Lung microvascular endothelial cell (primary cell): ENCODE measurements at regions not wholly inside any gene's neighbourhood (a gene's known extent, or its start where the extent isn't known, plus 50 kb on each side); places are given as distances from the start of the nearest gene placed in this dataset.

Experiments used
- DNase-seq, 2 donors: peaks; one replicate each; pipeline versions ENCODE4 v3.0.0 to v3.0.0-alpha.2; 2010; ENCODE audit warnings: low read depth in 2 of 2

DNA sequence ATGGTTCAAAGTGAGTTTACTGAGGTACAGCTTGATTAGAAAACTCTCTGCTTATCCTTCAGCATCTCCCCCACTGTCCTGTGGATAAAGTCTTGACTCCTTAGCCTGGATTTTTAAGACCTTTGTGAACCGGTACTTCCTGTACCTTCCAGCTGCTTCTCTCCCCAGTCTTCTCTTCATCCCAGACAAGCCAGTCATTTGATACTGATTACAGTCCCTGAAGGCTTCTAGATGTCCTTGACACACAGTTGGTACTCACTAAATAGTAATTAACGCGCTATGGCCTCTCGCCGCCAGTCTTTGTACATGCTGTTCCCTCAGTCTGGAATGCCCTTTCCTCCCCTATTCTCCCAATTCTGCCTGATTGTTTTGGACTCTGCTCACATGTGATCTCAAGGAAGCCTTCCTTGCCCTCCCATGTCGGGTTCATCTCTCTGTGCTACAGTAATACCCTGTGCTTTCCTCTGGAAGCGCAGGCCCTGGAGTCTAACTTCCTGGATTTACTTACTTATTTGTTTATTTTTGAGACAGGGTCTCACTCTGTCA, 50.6 kb upstream of the PTGR2 start:
- no peak for DNase-seq

DNA sequence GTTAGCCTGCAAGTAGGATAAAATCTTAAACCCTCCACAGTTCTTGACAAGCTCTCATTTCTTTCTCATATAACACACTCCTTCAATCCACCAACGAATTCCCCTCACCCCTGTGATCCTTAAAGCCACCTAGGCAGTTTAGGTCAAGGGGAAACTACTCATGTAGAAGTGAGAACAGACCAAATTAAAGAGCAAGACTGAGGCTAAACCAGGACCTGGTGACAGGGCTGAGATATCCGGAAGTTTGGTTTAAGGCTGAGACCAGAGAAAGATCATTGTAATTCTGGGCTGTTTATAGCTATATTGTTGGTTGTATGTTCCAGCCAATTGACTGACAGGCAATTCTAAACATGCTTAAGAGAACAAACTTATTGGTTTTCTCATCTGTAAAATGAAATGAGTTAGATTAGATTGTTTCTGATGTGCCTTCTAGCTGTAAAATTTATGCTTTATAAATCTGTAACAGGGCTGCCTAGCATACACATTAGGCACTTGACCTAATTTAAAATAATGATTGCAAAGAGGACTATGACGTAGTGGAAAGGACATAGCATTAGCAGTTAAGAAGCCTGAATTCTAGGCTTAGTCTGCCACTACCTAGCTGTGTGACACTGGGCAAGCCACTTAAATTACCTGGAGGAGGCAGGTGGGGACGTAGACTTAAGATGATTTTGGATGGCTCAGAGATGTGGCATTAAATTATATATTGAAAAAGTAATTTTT, 53.9 kb upstream of the PTGR2 start:
- DNase-seq = no peak

DNA sequence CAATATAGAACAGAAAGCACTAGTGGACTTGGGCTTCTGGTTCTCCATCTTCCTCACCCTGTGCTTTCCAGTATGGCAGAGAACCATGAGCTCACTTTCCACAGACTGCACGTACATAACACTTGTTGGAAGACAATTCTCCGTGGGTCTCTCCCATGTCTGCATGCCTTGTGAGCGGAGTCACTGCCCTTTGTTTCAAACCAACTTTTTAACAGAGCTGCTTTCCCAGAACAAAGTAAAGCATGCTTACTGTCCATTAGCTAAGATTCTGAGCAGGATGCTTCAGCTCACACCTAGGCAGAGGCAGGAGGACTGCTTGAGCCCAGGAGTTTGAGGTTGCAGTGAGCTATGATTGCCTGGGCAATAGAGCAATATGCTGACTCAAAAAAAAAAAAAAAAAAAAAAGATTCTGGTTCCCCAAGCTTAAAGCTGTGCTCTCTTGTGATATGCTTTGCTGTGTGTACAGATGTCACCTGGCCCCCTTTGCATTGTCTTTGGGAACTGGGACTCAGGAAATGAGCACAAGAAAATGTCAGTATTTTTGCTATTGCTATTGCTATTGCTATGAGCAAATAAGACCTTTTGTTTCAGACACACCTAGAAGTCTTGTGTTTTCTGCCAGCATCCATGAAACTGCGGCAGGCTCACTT, 54.6 kb upstream of the PTGR2 start:
- DNase-seq = no peak

DNA sequence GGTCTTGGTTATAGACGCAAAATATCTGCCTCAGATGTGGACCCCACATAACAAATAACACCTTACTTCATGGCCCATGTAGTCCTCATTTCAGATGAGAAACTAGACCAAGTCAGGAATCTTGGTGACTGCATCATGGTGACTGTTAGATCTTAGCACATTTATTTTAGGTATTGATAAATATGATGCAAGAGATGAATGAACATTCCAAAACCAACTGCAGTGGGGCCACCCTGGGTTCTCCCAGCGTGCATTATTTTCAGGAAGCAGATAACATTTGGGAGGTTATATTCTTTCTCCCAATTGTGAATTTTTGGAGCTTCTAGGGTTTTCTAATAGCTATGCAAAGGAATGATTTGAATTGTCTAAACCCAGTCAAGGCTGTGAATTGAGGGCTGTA, 55.2 kb upstream of the PTGR2 start:
- no peak for DNase-seq

DNA sequence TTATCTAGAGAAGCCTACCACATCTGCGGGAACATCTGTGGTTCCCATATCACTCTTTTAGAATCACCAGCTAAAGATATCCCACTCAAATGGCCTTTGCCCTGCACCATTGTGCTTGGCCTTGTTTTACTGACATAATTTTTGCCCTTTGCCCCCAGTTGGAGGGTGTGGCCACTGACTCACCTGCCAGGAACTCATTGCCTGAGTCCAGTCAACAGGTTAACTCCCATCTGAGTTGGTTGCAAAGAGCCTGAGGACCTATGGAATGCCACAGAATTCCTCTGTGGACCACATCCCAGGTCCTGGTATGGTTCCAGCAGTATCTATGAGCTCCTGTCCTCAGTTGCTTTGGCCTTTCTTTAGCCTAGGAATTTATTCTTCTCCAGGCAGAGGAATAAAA, 55.7 kb upstream of the PTGR2 start:
- no peak for DNase-seq

DNA sequence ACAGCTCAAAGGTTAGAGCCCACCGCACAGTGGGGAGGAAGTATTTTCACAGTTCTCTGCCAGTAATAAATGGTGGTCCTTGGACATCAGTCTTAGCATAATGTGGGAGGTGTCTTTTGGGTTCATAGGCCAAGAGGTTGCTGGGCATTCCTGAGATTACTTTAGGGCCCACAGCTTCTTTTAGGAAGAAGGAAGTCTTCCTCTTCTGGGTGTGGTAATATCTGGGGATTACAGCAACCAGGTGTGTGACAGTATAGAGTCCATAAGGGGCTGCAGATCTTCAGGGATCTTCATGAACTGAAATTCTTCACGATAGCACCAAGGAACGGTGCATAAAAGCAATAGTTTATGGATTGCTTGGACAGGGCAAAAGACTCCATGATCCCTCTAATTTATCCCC, 56.2 kb upstream of the PTGR2 start:
- DNase-seq = no peak

DNA sequence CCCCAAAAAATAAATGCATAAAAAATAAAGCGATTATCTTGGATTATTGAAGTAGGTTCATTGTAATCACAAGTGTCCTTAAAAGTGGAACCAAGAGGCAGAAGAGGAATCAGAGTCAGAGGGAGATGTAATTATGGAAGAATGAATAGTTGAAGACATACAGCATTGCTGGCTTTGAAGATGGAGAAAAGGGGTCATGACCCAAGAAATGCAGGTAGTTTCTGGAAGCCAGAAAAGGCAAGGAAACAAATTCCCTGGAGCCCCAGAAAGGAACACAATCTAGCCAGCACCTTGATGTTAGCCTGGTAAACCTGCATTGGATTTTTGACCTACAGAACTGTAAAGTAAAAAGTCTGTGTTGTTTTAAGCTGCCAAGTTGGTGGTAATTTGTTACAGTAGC, 57.5 kb upstream of the PTGR2 start:
- no peak for DNase-seq

DNA sequence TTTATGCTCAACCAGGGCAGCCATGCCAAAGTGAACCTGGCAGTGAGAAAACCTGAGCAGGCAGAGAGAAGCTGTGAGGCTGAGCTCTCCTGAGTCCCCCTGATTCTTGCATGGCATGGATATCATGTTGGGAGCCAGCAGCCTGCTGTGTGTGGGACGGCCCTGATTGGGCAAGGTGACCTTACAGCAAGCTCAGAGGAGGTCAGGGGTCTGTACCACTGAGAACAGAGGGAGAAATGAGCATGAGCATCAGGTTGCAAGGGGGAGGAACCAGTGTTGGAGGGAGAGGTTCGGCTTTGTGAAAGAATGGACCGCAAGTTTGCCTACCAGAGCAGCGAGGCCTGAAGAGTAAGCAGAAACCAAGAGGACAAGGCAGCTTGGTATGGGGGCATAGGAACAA, 59.1 kb upstream of the PTGR2 start:
- DNase-seq = no peak

DNA sequence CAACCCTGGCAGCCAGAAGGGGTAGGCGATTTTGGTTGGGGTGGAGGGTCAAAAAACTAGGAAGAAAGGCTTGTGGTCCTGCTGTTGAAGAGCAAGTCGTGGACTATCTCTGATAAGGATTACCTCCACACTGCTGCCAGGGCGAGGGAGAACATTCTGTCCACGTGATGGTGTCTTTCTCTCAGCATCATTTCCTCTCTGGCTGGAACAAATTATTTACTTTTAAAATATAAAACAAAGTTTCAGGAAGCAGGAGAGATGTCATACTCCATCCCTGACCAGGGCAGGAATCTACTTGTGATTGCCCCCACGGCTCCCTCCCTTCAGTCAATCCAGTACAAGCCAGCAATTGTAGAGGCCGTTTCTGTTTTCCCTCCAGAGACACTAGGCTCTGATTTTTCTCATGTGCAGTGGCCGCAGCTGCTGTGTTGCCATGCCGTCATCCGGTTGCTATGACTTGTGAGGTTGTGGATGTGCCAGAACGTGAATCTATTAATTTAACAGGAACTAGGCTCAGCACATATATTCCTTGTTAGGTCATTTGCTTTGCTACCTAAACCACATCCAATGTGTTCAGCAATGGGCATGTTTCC, 61.5 kb upstream of the PTGR2 start:
- peak; percentile 96 to 97 for DNase-seq

DNA sequence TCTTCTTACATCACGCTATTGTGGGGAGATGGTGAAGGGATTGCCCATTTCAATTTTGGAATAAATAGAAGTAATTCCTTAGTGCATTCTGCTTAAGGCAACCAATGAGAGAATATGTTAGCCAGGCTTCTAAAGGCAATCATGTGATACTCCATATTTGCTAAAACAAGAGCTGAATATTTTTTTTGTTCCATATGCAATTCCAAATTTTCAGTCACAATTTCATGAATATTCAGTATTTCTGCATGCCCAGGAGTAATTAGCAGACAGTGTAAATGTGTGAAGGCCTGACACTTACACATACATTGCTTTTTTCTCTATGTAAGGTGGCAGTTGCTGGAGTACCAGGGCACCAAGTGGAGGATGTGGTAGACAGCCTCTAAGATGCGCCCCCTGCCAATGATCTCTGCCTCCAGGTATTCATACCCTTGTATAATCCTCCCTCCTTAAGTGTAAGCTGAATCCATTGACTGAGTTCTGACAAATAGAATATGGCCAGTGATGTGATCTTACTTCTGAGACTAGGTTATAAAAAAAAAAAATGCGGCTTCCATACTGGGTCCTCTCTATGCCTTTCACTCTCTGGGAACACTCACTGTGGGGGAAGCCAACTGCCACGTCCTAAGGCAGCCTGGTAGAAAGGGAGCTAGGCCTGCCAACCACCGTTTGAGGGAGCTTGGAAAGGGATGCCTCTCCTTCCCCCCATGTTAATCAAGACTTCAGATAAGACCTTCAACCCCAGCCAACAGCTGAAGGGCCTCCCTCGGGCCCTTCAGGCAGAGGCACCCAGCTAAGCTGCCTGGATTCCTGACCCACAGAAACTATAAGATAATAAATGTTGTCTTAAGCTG, 62.7 kb upstream of the PTGR2 start:
- peak; percentile 18 to 34 for DNase-seq

DNA sequence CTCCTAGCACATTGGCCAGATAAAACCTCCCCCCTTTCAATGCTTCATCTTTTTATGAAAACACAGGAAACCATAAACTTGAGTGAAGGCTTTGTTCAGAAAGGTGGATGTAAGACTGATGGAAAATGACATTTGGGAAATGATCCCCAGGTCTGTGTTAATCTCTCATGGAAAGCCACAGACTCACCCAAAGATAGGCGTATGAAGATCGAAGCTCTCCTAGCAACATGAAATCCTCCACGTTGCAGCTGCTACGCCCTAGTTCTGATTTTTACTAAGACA, 63.4 kb upstream of the PTGR2 start:
- peak; percentile 15 to 71 for DNase-seq

DNA sequence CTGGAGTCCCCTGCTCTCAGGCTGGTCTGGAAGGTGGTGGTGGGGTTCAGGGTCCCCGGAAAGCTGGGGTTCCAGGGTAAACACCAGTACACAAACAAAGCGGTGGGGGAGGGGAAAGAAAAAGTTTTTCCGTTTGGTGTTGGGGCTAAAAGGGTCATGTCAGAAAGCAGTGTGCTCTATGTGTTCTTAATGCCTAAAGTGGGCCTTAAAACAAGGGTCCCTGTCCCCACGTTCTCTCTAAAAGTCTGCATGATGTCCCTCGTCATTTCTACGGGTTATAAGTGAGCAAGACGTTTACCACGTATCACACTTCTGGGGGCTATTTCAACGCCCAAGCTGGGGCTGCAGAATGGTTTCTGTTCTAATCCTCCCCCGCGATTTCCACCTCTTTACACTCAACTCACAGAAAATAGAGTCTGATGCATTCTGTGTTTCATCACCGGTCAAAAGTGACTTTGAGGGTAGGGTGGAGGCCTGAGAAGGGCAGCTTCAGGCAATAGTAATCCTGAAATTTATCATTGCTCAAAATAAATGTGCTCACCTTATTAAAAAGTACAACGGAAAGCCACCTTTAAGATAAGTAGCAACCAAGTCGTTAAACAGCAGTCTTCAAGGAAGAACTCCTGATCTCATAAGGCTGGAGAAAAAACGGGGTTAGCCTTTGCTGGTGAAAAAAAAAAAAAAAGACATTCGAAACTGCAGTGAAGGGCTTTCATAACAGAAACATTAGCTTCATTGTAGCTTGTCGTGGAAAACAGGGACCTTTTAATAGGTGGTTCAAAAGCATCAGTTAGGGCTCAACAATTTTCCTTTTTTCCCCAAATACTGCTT, 63.9 kb upstream of the PTGR2 start:
- peak; percentile 32 to 50 for DNase-seq

DNA sequence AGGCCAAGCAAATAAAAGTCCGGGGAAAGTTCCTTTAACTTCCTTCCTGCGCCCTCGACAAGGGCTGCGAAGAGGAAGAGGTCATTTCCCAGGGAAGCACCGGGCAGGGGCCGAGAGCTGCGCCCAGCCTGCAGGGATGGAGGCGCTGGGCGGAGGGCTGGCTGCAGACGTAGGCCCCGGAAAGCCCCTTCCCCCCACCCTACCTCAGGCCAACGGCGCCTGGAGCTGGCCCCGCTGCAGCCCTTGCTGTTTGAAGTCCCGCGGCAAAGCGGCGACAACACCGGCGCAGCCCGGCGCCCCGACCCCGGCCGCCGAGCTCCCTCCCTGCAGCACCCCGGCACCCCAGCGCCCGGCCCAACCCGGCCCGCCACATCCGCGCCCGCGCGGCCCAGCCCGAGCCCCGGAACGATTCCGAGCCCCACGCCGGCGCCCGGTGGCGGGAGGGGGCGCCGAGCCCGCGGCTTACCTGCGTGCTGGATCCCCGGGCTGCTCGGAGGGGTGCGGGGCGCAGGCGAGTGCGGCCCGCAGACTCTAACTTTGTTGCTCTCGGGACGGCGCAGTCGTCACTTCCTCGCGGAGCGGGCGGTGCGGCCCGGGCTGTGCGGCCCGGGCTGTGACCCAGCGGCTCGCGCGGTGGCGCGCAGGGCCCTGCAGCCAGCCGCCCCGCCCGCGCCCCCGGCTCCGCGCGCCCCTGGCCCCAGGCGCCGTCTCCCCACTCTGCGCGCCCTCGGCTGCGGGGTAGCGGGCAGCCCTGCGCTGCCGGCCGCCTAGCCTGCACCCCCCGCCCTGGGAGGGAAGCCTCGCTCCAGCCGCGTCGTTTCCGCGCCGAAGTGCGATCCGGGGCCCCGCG, 64.8 kb upstream of the PTGR2 start:
- DNase-seq = peak; percentile 61 to 77

DNA sequence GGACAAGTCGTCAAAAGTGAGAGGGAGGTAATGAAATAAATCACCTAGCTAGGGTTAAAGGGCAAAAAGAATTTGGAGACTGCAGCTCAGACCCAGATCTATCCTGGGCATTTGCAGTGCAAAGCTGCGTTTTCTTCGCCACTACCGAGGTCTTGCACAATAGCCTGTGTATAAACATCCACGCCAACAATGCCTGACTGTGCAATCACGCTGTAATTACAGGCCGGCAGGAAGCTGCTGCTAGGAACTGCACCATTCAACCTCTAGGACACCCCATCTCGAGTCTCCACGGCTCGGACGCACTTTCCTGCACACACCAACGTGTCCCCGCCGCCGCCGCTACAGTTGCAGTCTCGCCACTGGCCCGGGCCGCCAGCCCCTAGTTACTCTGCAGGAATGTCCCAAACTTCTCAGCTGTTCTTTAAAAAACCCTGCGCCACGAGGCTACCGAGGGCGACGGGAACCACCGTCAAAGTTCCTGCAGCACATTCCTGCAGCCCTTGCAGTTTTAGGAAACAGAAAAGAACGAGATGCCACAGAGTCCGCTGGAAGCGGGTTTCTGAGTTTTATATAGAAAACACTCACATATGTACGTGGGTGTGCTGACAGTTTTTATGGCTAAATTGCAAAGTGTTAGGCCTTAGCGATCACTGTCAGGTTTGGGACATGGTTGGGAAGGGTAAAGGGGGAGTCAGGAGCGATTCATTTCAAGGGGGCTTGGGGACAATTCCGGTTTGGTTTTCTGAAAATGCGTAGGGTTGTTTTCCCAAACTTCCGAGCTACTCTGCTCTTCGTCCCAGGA, 65.6 kb upstream of the PTGR2 start:
- peak; percentile 92 for DNase-seq

DNA sequence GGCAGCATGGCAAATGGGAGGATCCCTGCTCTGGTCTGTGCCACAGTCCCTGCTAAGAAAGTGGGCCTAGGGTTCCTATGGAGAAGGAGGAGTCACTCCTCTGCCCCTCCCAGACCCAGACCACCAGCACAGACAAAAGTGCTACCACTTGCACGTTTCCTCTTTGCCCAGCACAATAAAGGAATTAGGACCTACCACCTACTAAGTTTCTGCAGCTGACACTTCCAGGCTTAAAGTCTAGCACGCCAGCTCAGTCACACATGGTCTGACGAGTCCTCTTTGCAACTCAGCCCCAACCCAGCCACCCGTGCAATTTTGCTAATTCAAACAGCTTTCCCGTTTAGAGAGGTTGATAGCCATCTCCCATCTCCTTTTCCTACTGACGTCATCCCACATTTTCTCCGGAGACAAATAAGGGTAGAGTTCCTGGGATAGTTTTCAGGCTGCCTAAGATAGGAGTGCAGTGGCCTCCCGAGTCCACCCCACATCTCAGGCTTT, 66.2 kb upstream of the PTGR2 start:
- peak in 1 of 2 donors; percentile 84 for DNase-seq

DNA sequence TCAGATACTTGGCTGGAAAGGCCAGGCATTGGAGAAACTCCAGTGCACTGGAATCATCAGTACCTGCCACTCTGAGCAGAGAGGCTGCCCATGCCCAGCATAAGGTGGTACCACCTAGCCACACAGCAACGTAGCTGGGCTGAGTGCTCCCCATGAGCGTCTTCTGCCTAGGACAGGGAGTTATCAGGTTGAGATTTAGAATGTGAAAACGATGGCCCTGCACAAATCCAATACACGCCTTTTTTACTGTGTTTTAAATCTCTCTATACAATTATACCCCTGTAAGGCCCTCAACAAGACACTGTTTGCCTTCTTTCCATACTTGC, 66.7 kb upstream of the PTGR2 start:
- DNase-seq = no peak

DNA sequence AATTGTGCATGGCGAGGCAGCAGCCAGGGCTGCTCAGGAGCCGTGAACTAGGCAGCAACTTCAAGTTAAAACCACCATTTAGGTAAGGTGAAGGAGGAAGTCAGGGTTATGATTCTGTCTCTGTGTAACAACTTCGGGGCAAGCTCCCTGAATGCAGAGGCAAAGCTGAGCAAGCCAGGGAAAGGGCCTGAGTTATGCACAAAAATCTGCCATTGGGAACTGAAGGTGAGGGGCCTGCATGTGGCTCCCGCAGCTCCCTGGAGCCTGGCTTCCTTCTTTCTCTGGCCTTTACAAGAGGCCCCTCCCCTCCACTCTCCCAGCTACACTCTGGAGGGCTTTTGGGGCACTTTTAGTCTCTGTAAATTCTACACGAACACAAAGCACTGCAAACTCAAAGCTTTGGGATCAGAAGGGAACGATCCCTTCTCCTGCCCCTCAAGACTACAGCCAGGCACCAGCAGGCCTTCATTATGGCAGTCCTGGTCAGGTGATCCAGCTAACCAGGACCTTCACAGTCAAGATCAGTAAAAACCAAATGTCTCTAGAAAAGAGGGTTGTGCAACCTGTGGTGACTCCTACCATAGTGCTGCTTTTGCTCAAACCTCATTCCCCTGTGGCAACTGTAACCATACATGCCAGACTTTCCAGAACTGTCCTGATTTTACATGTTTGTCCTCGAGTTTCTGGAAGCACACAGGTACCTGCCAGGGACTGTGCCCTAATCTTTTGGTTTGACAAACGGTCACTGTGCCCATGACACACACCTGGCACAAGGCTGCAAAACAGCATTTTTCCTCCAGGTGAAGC, 67.2 kb upstream of the PTGR2 start:
- DNase-seq = no peak

DNA sequence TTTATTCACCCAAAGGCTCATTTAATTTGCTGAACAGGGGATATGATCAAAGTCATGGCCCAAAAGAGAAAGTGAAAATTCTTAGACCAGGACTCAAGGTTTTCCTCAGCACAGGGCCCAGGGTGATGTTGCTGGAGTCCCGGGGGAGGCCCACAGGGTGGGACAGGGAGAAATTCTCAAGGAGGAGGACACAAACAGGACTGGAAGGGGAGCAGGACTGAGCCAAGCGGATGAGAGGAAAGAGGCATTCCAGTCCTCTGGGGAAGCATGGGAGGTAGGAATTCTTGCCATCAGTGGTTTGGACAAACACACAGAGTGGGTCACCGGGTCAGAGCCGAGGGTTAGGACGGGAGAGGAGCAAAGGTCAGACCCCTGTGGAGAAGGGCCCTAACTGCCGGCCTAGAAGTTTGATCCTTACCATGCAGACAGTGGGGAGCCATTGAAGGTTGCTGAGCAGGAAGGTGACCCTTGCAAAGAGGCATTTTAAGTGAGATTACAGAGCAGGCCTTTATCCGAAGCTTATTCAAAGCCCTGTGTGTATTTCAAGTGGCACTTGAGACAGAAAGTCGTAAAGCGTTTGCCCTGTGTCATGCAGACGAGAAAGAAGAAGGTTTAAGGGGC, 68.4 kb upstream of the PTGR2 start:
- DNase-seq = peak in 1 of 2 donors; percentile 28
